Right lobe of liver (tissue), 4 donors: ENCODE measurements at regions not wholly inside any gene's neighbourhood (a gene's known extent, or its start where the extent isn't known, plus 50 kb on each side); places are given as distances from the start of the nearest gene placed in this dataset.

Source experiments
- POLR2A ChIP-seq: fragments of 450-650 bp; IDR thresholded peaks from one replicate; pipeline ENCODE4 v1.6.1; 2017; ENCODE audit warnings: antibody characterized with exemption, mild to moderate bottlenecking
- TF ChIP-seq, protein P1 (sequence below), 4 donors: fragments of 200-600 bp in 3 of 4; fragments of 450-650 bp in 1 of 4; IDR thresholded peaks; one replicate each; pipeline versions ENCODE4 v1.5.1 to v1.8.0; 2016 to 2022; ENCODE audit warnings: antibody characterized with exemption in 4 of 4, mild to moderate bottlenecking in 2 of 4
- donor health status: DM: no; HTN: no; CAD: no.
- donor health status: DM: no; HTN: no; CAD: no.
- donor health status: DM: no; HTN: yes; CAD: no.

GRCh38 chr3:157829786-157830185 lies 276.4 kb downstream of the SHOX2 start:
- TF ChIP-seq, protein P1, sequence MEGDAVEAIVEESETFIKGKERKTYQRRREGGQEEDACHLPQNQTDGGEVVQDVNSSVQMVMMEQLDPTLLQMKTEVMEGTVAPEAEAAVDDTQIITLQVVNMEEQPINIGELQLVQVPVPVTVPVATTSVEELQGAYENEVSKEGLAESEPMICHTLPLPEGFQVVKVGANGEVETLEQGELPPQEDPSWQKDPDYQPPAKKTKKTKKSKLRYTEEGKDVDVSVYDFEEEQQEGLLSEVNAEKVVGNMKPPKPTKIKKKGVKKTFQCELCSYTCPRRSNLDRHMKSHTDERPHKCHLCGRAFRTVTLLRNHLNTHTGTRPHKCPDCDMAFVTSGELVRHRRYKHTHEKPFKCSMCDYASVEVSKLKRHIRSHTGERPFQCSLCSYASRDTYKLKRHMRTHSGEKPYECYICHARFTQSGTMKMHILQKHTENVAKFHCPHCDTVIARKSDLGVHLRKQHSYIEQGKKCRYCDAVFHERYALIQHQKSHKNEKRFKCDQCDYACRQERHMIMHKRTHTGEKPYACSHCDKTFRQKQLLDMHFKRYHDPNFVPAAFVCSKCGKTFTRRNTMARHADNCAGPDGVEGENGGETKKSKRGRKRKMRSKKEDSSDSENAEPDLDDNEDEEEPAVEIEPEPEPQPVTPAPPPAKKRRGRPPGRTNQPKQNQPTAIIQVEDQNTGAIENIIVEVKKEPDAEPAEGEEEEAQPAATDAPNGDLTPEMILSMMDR (IDR thresholded peaks at IDR 0.05): no peak
- TF ChIP-seq POLR2A: no peak
